SH-SY5Y (cell line): ENCODE measurements at regions not wholly inside any gene's neighbourhood (a gene's known extent, or its start where the extent isn't known, plus 50 kb on each side); places are given as distances from the start of the nearest gene placed in this dataset.

Source experiments
- GATA2 ChIP-seq: IDR thresholded peaks from 2 replicates; pipeline ENCODE4 v1.6.1; 2011; ENCODE audit warnings: mild to moderate bottlenecking, low read depth, low read length
- GATA3 ChIP-seq: IDR thresholded peaks from 2 replicates; pipeline ENCODE4 v1.6.1; 2011; ENCODE audit warnings: low read depth, mild to moderate bottlenecking, low read length, moderate library complexity

DNA sequence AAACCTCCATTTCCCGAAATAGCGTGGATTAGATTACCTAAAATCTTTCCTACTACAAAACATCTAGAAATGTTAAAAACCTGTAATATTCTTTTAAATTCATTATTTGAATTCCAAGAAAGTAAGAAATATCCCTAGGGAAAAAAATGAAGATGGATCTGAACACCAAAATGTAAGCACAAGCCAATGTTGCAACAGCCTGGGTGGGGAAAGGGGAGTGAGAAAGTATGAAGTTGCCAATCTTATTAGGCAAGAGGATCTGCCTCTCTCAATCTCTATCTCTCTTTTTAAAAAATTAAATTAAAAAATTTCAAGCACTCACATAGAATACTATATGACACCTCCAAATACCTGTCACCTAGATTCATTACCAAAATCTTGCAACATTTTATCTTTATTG lies 74.9 kb upstream of the IRF2BP2 start:
- TF ChIP-seq GATA2: no peak
- no peak for TF ChIP-seq GATA3
